Calu3 (cell line): ENCODE measurements at regions not wholly inside any gene's neighbourhood (a gene's known extent, or its start where the extent isn't known, plus 50 kb on each side); places are given as distances from the start of the nearest gene placed in this dataset.
"Not testable (repeated sequence)": the region's sequence is repeated elsewhere in the genome, so short reads cannot be mapped to it uniquely, and the experiment has no call there.

Source experiments
- BruUV-seq: library from RNA; stranded (reverse); fragments of 400-500 nt; replicated peaks from 2 replicates; lab custom pipeline; 2021; lab: Mats Ljungman, UMichigan
- CTCF ChIA-PET: fragments of 300-600 bp; sonication (Branson Sonifier 250); formaldehyde crosslinking; loops from one replicate; lab custom pipeline; 2022; ENCODE audit warnings: antibody characterized with exemption; lab: Charles Lee
- DNase-seq: peaks from one replicate; pipeline ENCODE4 v3.0.0; 2022
- H3K27ac Mint-ChIP-seq: one replicate; pipeline ENCODE4 v1.8.0; 2022; ENCODE audit warnings: mixed read lengths; ENCODE audit not compliant: unreplicated experiment
- H3K27me3 Mint-ChIP-seq: one replicate; pipeline ENCODE4 v1.8.0; 2022; ENCODE audit warnings: mixed read lengths; ENCODE audit not compliant: unreplicated experiment
- H3K36me3 Mint-ChIP-seq: one replicate; pipeline ENCODE4 v1.8.0; 2022; ENCODE audit warnings: mild to moderate bottlenecking, moderate library complexity, mixed read lengths; ENCODE audit not compliant: insufficient read depth, unreplicated experiment
- H3K4me1 Mint-ChIP-seq: one replicate; pipeline ENCODE4 v1.8.0; 2022; ENCODE audit warnings: mild to moderate bottlenecking, low read depth, mixed read lengths; ENCODE audit not compliant: unreplicated experiment
- H3K4me3 Mint-ChIP-seq: one replicate; pipeline ENCODE4 v1.8.0; 2022; ENCODE audit warnings: mild to moderate bottlenecking, low read depth, moderate library complexity, mixed read lengths; ENCODE audit not compliant: unreplicated experiment
- H3K9me3 Mint-ChIP-seq: one replicate; pipeline ENCODE4 v1.8.0; 2022; ENCODE audit warnings: low read depth, mixed read lengths; ENCODE audit not compliant: unreplicated experiment
- intact Hi-C: fragments of 100-400 bp; cut with micrococcal nuclease; formaldehyde crosslinking; loops from one replicate; pipeline ENCODE4 v1.10.0; 2022; ENCODE audit not compliant: unreplicated experiment
- TF ChIP-seq, protein P1 (sequence below): fragments of 200-600 bp; IDR thresholded peaks from one replicate; pipeline ENCODE4 v1.8.0; 2022; ENCODE audit warnings: antibody characterized with exemption; ENCODE audit not compliant: unreplicated experiment

DNA sequence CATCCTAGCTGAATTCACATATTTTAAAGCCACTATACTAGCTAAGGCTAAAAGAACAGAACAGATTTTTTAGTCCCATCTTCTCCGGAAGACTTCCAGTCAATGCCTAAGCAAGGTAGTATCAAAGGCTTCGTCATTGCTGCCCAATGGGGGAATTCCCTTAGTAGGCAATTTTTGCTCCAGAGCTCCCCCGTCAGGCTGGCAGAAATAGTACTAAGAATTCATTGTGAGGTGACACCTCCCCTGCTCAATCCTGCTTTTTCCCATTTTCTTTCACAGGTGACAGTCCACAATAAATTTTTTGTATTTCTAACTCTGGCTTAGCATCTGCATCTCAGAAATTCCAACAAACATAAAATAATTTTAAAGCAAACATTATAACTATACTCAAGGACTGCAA lies 52.8 kb upstream of the SRSF6 start:
- CTCF ChIA-PET = interaction anchor here (0.6 kb wide), 1 partner anchor 549 kb away, joined by 3 read pairs; no protein-coding TSS in a partner anchor
- Mint-ChIP-seq H3K36me3 (no peaks in the 10 kb centered on the region), H3K9me3 (peaks cover 6% of the 10 kb centered on the region), H3K4me3 (no peak overlapping the region), H3K27me3 (peaks cover 45% of the 10 kb centered on the region), H3K4me1 (no peaks in the 10 kb centered on the region), H3K27ac (no peak overlapping the region)
- no TSS peak for BruUV-seq
- peak; percentile 67 for DNase-seq
- intact Hi-C loops = loop anchor here (5.0 kb wide), 3 partner anchors 168 to 1448 kb away; no protein-coding TSS in a partner anchor
- TF ChIP-seq, protein P1, sequence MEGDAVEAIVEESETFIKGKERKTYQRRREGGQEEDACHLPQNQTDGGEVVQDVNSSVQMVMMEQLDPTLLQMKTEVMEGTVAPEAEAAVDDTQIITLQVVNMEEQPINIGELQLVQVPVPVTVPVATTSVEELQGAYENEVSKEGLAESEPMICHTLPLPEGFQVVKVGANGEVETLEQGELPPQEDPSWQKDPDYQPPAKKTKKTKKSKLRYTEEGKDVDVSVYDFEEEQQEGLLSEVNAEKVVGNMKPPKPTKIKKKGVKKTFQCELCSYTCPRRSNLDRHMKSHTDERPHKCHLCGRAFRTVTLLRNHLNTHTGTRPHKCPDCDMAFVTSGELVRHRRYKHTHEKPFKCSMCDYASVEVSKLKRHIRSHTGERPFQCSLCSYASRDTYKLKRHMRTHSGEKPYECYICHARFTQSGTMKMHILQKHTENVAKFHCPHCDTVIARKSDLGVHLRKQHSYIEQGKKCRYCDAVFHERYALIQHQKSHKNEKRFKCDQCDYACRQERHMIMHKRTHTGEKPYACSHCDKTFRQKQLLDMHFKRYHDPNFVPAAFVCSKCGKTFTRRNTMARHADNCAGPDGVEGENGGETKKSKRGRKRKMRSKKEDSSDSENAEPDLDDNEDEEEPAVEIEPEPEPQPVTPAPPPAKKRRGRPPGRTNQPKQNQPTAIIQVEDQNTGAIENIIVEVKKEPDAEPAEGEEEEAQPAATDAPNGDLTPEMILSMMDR = peak; percentile 66

DNA sequence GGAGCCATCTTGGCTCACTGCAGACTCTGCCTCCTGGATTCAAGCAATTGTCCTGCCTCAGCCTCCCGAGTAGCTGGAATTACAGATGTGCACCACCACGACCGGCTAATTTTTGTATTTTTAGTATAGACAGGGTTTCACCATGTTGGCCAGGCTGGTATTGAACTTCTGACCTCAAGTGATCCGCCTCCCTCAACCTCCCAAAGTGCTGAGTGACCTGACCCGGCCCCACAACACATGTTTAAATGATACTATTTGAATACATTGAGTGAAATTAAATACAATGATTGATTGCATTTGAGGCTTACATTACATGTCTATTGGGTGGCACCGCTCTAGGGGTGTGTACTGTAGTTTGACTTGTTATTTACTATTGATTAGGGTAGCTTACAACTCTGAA lies 56.8 kb upstream of the SRSF6 start:
- H3K4me3 Mint-ChIP-seq, H3K4me1 Mint-ChIP-seq, H3K9me3 Mint-ChIP-seq, intact Hi-C loops, H3K27ac Mint-ChIP-seq, DNase-seq, BruUV-seq, H3K36me3 Mint-ChIP-seq: not testable (repeated sequence)
- CTCF ChIA-PET = interaction anchor here (0.6 kb wide), 1 partner anchor 337 kb away, joined by 4 read pairs; no protein-coding TSS in a partner anchor
- H3K27me3 Mint-ChIP-seq = peaks cover 29% of the 10 kb centered on the region

DNA sequence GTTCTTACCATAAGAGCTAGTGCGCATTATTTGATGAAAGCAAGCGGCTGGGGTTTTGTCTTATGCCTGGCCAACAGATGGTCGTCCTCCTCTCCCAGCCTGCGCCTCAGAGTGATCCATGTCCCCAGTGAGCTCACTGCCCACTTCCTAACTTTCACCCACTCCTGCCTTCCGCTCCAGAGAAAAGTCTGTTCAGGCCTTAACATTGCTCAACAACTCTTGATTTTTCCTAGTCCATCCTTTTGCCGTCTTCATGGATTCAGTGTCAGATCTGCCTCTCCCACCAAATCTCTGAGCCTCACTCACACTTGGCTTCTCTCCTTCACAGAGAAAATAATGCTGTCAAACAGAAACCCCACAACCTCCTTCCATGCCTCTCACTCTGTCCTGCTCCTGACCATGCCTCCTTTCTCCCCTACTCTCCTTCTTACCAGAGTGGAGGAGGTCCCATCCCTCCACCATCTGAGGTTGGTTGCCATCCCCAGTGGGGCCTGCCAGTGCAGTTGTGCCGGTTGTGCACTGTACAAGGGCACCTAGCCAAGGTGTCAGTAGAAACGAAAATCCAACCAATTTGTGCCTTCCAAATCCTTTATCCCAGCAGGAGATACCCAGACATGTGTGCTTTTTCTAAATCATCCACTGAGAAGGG lies 58.9 kb upstream of the SRSF6 start:
- intact Hi-C loops = no loop called here
- no peaks in the 10 kb centered on the region for H3K36me3 Mint-ChIP-seq
- CTCF ChIA-PET = interaction anchor here (0.6 kb wide), 2 partner anchors 1240 to 1254 kb away, joined by 3 read pairs; no protein-coding TSS in a partner anchor

DNA sequence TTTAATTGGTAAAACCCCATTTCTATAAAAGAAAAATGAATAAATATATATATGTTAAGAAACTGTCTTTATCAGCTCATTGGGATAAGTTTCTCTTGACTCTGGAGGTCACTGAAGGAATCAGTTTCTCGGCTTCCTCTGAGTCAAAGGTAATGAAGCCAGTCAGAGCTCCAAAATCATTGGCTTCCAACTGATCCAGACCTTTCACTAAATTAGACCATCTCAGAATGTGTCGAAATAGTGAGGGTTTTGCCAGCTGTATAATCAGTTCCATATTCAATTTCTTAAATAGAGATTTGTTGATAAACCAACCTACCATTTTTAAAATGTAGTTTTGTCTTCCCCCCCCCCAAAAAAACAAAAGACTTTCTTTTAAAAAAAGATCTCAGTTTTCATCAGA lies 60.5 kb upstream of the SRSF6 start:
- H3K9me3 Mint-ChIP-seq = no peaks in the 10 kb centered on the region
- no TSS peak for BruUV-seq
- DNase-seq = no peak
- CTCF ChIA-PET = interaction anchor here (0.6 kb wide), 1 partner anchor 45 kb away, joined by 3 read pairs; no protein-coding TSS in a partner anchor
- peaks cover 41% of the 10 kb centered on the region for H3K27me3 Mint-ChIP-seq
- H3K27ac Mint-ChIP-seq = no peak overlapping the region
- intact Hi-C loops = no loop called here
- H3K4me3 Mint-ChIP-seq = no peak overlapping the region
- no peaks in the 10 kb centered on the region for H3K36me3 Mint-ChIP-seq
- TF ChIP-seq, protein P1 = no peak
- no peaks in the 10 kb centered on the region for H3K4me1 Mint-ChIP-seq

More for the DNA sequence above, 58.9 kb upstream of the SRSF6 start:
- TF ChIP-seq, protein P1 = no peak
- no peaks in the 10 kb centered on the region for H3K4me1 Mint-ChIP-seq
- peaks cover 25% of the 10 kb centered on the region for H3K27me3 Mint-ChIP-seq
- no peak for DNase-seq
- BruUV-seq = no TSS peak
- H3K27ac Mint-ChIP-seq = no peak overlapping the region
- no peaks in the 10 kb centered on the region for H3K9me3 Mint-ChIP-seq
- no peak overlapping the region for H3K4me3 Mint-ChIP-seq

DNA sequence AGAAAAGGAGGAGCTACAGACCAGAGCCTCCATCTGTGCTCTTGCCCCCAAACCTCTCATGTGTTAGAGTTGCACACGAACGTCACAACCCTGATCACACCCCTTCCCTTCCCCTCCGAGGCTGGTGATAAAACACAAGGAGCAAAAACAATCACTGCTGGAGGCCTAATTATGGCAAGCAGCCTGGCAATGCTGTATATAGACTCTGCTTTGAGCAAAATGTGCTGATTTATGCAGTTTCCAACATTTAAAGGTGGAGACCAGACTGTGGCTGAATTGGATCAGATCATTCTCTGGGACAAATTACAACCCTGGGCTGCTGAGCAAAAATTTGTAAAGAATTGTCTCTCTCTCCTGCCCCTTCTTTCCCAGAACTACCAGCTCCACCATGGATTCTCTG lies 64.6 kb upstream of the SRSF6 start:
- CTCF ChIA-PET = interaction anchor here (0.6 kb wide), 1 partner anchor 21 kb away, joined by 4 read pairs; no protein-coding TSS in a partner anchor
- intact Hi-C loops = no loop called here
- Mint-ChIP-seq H3K9me3 (no peaks in the 10 kb centered on the region), H3K27ac (no peak overlapping the region), H3K4me1 (no peaks in the 10 kb centered on the region), H3K27me3 (peaks cover 63% of the 10 kb centered on the region), H3K36me3 (no peaks in the 10 kb centered on the region), H3K4me3 (no peak overlapping the region)
- TF ChIP-seq, protein P1 = no peak
- no TSS peak for BruUV-seq
- DNase-seq = no peak
